22Rv1 (cell line): ENCODE measurements at regions not wholly inside any gene's neighbourhood (a gene's known extent, or its start where the extent isn't known, plus 50 kb on each side); places are given as distances from the start of the nearest gene placed in this dataset.

ENCODE experiments used
- CTCF ChIP-seq: fragments of 450-650 bp; IDR thresholded peaks from 2 replicates; pipeline ENCODE4 v1.5.1; 2017; ENCODE audit warnings: mild to moderate bottlenecking
- ZFX ChIP-seq: fragments of 450-650 bp; IDR thresholded peaks from 2 replicates; pipeline ENCODE4 v1.6.1; 2017; ENCODE audit warnings: antibody characterized with exemption, borderline replicate concordance

- TF ChIP-seq CTCF = no peak
- no peak for TF ChIP-seq ZFX
These were observed 61.8 kb upstream of the SNRK start for GRCh38 chr3:43224405-43225073.
